Testis (tissue), 2 donors: ENCODE measurements at regions not wholly inside any gene's neighbourhood (a gene's known extent, or its start where the extent isn't known, plus 50 kb on each side); places are given as distances from the start of the nearest gene placed in this dataset.

ENCODE experiments used
- CTCF ChIP-seq, 3 experiments: fragments of 450-650 bp in 2 of 3; fragments of 200-600 bp in 1 of 3; sonication (generic) in 1 of 3; IDR thresholded peaks; one replicate each; pipeline ENCODE4 v1.5.1; 2016 to 2019; ENCODE audit warnings: antibody characterized with exemption in 3 of 3, mild to moderate bottlenecking in 2 of 3, moderate library complexity in 1 of 3
- POLR2A ChIP-seq: fragments of 450-650 bp; IDR thresholded peaks from one replicate; pipeline ENCODE4 v1.6.1; 2017; ENCODE audit warnings: antibody characterized with exemption, mild to moderate bottlenecking, moderate library complexity

GRCh38 chr3:104438706-104439105 lies 928.0 kb upstream of the ALCAM start:
- TF ChIP-seq CTCF (IDR thresholded peaks at IDR 0.05) (no peak), POLR2A (no peak)
